Astrocyte of the hippocampus (primary cell): ENCODE measurements at regions not wholly inside any gene's neighbourhood (a gene's known extent, or its start where the extent isn't known, plus 50 kb on each side); places are given as distances from the start of the nearest gene placed in this dataset.
A peak's percentile ranks its signal among the peaks of the same experiment; 100 is the strongest.

Experiments used
- DNase-seq: peaks from one replicate; pipeline ENCODE4 v3.0.0; 2011; ENCODE audit warnings: low read depth, low spot score

DNA sequence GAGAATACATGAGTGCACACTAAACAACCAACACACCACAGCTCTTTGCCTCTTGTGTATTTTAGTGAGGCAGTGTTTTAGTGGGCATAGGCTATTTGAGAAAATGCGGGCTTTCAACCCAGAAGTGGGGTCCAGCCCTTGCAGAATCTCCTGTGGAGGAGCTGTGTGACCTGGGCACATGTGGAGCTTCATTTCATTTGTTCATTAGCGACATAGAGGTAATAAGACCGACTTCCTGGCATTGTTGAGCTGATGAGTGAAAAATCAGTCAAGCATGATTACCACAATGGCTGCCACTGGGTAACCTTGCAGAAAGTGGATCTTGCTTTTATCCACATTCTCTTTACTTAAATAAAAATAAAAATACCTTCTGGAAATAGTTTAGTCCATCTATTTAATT is 923.5 kb downstream of the BCL11B start:
- no peak for DNase-seq

DNA sequence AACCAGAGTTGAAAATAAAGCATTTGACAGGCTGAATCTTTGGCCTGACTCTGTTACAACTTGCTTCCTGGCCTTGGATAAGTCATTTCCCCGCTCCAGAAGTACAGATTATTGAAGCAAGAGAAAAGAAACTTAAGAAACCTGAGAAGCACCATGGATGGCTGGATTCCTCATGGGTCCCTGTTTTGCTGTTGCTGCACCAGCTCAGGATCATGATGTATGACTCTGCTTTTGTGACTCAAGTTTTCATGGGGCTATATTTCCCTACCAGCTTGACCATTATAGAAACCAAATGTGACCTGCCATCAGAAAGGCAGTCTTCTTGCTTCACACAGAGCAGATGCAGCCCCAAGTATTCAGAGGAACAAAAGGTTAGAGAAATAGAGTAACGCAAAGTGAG is 921.8 kb downstream of the BCL11B start:
- DNase-seq, result no peak

DNA sequence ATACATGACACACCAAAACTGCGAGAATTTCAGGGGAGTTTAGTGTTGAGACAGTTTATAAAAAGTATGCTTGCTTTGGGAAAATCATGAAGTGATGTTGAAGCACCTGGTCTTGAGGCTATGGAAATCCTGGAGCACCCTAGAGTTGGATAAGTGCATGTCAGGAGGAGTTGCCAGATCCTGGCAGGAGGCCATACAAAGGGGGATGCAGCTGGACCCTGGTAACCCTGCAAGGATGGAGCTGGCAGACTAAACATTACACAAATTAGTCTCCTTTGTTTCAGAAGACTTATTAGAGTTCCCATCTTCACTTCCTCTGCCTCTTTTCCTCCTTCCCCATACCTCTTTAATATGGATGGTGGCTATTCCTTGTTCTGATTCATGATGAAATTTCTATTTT is 907.0 kb downstream of the BCL11B start:
- DNase-seq, result no peak

DNA sequence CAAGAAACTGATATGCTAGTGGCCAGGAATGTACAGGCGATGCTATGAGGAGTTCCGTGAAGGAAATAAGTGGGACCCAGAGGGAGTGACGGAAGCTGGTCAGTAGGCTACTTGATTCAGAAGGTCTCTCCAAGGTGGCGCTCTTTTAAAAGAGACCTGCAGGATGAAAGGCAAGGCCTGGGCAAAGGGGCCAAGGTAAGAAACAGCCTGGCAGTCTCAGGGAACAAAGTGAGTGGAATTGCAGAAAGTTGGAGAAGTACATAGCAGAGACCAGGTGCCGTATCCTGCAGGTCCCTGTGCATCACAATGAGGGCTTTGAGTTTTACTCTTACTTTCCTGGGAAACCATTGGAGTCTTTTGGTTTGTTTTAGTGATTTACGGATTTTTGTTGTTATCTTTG is 905.6 kb downstream of the BCL11B start:
- no peak for DNase-seq

DNA sequence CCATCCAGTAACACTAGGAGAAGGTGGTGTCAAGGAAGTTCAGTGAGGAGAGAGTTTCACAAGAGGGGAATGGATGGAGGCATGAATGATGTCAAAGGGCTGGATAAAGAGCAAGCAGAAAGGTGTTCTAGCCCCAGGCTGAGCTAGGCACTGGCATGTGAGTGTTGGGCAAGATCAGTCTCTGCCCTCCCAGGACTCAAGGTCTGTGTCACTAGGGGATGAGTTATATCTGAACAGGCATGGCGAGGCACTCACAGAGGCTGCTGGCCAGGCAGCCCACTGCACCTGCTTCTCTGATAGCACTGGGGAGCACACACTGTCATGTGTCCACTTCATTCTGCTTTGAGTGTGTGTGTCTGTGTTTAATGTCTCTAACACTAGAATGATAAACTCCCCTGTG is 903.8 kb downstream of the BCL11B start:
- DNase-seq, result no peak

DNA sequence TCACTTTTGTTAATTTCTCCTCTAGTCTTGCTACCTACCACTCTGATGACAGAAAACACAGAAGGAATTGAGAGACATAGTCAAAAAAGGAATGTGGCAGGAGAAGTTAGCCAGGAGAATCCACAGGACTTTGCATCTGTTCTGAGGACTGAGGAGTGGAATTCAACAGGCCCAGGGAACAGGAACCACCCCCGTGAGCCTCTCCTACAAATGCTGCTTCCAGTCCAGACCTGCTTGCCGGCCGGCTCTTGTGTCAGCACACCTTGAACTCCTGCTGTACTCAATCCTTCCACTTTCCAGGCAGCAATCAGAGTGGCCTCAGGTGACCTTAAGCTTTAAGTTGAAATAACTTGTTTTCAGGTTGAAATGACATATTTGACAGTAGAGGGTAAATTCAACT is 903.1 kb downstream of the BCL11B start:
- DNase-seq, result no peak

DNA sequence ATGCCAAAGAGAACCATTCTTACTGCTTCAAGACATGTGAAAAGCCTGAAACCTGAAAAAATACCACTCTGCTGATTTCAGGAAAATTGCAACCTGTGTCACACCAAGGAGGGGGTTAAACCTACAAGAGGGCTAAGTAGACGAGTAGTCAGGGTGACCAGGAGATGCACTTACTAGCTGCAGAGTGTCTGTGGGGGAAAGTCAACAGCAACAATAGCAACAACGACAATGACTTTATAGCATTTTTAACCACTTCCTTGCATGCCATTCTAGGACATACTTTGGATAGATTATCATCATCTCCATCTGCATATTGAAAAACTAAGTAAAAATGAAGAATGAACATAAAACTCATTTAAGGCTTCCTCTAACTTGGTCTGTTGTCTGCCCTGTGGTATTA is 902.7 kb downstream of the BCL11B start:
- DNase-seq, result no peak

DNA sequence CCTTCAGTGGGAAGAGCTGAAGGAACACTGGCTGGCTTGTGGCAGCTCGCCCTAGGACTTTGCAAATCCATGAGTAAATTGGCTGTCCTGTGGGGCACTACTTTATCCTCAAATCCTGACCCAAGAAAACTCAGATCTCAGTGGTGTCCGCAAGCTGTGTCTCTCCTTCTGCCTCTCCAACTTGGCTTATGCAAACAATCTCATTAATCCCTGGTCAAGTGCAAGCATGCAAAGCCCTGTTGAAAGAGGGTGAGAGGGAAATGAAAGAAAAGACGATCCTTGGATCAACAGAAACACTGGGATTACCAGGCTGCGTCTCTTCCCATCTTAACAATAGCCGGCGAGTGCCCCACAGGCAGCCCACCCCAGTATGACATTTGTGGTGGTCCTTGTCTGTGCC is 901.6 kb downstream of the BCL11B start:
- no peak for DNase-seq

DNA sequence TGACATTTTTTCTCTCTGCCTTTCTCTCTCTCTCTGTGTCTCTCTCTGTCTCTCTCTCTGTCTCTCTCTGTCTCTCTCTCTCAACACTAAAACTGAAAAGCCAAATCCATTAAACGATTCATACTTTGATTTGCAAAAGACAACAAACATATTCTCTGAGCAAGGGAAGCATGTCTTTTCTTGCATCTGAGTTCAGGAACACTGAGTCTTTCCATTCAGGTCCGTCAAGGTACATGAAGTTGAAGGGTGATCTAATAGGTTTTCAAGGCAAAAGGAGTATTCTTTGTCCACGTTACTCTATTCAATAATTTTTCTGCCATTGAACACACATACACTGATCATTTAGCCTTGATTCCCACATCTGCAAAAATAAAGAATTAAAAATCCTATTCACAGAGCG is 900.9 kb downstream of the BCL11B start:
- no peak for DNase-seq

DNA sequence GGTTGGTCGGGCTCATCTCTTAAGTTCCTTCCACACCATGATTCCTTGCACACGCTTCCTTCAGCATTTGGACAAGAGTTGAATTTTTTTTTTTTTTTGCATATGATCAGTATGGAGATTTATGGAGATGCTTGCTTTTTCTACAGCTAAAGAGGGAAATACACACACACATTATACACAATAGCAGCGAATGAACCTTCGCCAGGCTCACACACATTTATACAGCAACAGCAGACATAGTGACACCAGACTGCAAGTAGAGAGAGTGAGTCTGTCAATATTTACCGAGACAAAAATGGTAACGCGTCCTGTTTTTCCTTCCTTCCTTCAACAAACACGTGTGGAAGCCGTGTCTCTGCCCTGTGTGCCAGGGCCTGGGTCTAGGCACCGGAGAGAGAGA is 897.9 kb downstream of the BCL11B start:
- no peak for DNase-seq

DNA sequence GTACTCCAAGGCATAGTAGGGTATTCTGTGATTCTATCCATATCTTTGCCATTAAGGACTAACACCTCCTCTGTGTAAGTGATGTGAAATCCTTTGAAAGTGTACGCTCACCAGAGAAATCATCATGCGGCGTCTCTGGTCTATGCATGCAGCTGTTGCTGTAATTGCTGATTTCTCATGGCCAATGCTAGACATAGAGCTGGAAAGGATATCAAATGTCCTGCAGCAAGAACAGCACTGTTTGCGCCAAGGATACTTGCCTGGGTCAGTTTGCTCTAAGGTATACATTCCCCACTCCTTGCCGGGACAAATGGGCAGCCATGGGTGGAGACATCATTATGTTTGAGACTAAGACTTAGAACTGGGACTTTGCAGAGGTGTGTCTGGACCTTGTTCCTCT is 896.4 kb downstream of the BCL11B start:
- no peak for DNase-seq

DNA sequence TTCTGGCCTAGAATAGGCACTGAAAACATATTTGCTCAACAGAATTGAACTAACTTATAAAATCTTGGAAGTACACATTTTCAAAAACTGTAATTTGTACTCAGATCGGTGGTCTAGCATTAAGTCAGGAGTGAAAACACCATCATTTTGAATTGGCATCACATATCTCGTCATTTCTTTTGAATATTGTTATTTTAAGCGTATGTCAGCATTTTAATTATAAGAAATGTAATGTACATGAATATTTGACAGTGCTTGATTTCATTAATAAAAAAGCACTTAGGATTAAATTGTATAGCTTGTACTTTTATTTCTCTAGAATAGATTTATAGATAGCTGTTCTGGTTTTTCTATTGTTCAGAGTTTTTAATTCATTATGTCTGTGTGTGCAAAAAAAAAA is 892.2 kb downstream of the BCL11B start:
- no peak for DNase-seq

DNA sequence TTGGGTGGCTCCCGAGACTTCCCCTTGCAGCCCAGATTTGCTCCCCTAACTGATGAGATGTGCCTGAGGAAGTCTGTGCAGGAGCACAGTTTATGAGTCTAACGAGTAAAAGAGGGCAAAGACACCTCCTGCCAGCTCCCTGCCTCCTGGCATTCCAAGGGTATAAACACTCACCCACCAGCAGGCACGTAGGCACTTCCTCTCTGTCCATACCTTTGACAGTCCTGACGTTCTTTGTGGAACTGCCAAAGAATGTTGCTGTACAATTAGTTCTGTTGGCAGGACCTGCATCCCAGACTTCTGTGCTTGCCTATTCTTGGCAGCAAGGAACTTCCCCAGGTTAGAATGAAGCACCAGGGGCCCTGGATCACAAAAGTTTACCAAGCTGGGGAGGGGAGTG is 889.3 kb downstream of the BCL11B start:
- DNase-seq, result peak; percentile 7

DNA sequence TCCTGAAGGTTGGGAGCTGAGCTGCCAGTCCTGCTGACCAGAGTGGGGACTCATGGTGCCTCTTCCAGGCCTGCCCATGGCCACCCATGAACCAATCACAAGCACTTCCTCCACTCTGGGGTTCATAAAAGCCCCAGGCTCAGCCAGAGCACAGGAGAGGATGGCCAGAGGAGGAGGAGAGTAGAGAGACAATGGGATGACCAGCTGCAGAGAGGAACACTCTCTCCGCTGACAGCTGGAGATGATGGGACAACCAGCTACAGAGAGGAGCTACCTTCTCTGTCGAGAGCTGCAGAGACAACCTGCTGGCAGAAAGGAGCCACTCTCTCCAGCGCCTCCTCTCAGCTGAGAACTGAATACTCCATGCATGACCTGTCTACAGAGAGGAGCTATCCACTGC is 886.1 kb downstream of the BCL11B start:
- no peak for DNase-seq

DNA sequence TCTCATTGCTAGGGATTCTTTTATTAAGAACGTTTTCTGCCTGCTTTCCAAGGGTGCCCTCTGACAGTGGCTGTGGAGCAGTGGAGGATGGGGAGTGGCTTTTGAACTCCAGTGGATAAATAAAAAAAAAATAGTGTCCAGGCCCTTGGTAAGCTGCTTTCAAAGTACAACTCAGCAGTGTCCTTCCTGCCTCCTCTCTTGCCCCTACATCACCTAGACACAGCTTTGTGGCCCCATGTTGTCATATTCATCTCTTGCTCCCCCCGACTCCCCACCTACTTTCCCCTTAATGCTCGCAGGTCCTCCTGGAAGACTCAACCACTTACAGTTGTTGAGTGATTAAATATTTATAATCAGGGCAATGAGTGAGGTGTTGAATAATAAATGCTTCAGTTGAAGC is 880.9 kb downstream of the BCL11B start:
- DNase-seq, result no peak

DNA sequence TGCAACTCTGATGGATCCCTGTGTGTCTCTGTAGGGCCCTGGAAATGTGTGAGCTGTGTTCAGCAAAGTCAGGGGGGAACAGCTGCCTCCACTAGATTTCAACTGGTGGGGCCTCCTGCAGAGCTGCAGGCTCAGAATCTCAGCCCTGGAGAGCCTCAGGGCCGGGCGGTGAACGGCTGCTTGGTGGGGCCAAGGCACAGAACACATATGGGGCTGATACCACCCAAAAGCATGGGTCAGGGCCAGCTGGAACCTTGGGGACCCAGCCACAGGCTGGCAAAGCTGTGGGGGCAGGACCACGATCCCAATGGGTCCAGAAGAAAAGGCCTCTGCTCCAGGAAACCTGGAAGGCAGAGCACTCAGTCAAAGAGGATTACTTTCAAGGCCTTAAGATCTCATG is 878.5 kb downstream of the BCL11B start:
- no peak for DNase-seq

DNA sequence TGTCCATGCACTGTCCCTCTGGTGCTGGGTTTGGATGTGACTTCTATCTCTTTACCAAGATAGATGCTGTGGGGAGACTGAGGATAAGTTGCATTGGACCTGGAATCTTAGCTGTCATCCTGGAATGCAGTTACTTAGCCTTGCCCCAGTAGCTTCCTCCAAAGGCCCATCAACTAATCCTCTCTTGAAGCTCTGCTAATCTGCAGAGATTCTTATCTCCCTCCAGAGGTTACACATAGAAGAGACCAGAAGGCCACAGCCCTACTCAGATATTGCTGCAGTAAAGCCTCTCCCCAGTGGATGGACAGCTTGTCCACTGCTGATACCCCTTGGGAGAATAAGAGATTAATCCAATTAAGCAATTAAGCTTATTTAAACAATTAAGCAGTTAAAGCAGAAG is 867.2 kb downstream of the BCL11B start:
- no peak for DNase-seq

DNA sequence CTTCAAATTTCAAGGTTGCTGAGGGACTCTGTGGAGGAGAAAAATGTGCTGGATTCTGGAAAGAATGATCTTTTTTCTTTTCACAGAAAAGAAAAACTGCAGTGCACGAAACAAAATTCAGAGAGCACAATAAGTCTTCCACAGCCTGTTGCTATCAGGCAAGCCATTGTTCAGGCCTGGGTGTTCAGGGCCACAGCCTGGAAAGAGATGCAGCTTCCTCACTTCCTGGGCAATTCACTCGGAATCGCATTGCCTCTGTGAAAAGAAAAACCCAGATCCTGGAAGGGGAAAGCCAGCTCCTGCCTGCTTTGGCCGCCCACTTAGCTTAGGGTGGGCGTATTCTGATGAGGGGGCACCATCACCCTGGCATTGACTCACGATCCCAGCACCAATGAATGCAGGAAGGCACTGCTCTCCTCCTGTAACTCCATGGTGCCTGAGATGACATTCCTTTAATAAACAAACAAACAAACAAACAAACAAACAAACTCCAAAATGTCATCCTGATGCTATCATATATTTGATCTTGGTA is 863.9 kb downstream of the BCL11B start:
- no peak for DNase-seq

DNA sequence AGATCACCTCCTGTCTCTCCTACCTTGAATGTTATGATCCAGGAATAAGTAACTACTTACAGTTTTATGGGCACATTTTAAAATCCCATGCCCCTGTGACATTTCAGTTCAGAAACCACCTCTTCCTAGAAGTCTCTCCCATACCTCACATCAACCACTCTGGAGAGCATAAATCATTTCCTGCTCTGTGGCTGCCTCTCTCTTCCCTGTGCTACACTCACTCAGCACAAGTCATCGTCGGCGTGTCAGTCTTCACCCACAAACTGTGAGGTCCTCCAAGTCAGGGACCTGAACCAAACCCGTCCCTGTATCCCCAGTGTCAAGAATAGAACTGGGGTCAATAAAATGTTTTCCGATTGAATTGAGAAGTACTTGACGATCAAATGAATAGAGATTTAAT is 863.3 kb downstream of the BCL11B start:
- DNase-seq, result no peak

DNA sequence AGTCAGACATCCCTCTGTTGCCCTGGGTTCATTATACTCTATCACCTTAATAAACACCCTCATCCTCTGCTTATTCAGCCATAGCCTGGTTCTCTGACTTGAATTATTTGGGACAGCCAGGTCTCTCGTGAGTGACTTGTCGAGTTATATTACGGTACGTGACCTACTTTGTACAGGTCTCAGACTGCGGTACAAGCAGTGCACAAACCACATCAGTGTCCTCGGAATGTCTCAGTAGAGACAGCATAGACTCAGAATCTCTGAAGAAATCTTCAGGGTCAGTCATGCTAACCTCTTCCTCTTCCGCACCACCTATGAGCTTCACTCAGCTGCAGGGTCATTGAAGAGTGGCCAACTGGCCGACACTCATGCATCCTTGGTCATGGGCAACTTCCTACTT is 860.8 kb downstream of the BCL11B start:
- DNase-seq, result no peak

DNA sequence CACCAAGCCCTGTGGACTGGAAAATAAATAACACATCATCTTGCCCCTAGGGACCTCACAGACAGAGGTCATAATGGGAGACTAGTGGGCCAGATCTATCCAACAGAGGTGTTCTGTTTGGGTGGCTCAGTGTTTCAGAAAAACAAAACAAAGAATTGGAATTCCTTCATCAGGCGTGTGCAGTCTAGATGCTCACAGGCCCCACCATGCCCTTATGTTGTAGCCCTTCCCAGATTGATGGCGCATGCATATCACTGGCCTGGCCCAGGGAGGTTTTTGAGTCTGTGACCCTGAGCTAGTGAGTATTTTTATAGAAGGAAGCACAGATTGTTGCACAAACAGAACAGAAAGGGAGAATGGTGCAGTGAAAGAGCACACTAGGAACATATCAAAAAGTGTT is 859.6 kb downstream of the BCL11B start:
- no peak for DNase-seq

DNA sequence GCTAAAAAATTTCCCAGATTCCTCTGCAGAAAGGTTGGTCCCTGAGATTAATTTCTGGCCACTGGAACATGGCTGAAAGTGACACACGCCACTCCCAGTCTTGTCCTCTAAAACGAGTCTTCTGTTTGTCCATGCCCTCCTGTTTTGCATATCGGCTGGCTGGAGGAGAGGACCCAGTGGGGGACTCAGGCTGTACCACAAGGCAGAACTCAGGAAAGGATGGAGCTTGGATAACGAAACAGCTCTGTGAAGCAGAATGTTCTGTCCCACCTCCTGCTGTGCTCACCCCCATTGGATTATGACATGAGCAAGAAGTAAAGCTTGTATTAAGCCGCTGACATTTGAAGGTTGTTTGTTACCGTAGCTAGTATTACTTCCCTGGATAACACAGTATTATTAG is 856.2 kb downstream of the BCL11B start:
- DNase-seq, result no peak

DNA sequence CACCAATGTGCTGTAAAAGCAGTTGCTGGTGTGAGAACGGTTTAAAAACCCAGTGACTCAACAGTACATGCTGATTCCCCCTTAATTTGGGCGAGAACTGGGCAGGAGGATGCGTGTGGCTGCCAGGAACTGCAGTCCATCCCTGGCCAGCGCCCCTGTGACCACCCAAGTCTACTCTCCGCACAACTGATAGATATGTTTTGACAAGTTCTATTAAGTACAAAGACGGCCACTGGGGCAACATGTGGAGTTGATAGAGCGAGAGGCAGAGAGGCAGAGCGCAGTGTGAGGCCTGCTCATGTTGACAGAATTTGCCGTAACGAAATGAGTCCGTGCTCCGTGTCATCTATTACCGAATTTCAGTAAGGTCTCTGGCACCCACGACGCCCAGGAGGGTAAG is 855.0 kb downstream of the BCL11B start:
- no peak for DNase-seq

DNA sequence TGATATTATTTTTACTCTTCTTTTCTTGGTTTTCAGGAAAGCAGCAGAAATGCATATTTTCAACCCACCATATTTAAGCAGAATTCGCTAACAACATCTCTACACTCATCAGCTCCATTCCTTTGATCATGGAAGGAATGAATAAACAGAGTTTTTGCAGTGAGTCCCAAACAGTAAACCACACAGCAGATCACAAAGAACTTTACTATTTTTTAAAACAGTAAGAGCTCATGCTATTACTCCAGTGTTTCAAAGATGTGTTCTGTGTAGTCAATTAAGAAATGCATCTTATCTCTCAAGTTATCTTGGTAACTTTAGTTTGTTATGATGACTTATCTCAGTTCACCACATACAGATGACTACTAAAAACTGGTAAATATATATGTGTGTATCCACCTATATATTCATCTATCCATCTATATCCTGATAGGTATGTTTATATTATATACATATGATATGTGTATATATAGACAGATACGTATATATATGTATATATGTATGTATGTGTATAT is 843.5 kb downstream of the BCL11B start:
- DNase-seq, result no peak

DNA sequence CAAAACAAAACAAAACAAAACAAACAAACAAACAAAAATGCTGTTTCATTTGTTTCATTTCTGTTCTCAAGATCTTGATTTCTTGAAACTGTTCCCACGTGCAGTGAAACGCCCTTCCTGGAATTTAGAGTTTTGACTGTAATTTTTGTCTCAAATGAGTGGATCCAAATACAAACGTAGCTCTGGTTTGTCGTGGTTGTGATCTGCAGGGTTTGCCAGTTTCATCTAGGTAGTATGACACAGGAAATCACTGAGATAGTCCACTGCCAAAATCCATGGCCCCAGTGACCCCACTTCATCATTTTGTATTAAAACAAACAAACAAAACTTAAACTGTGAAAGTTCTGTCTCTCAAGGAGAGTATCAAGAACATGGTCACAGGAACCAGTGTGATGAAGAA is 838.6 kb downstream of the BCL11B start:
- no peak for DNase-seq
